ENCODE measurements at regions not wholly inside any gene's neighbourhood (a gene's known extent, or its start where the extent isn't known, plus 50 kb on each side); places are given as distances from the start of the nearest gene placed in this dataset.

- no peak overlapping the region for H3K18ac ChIP-seq (ENCODE audit: low read length)
- no peak overlapping the region for H3K23ac ChIP-seq (ENCODE audit: low read length)
- H3K27ac ChIP-seq (ENCODE audit: low read depth, low read length) = no peak overlapping the region
- no CpG with 5 or more reads among the region's 11 CpGs for WGBS (ENCODE audit: extremely low coverage, insufficient coverage, insufficient read length)
- H3K9me3 ChIP-seq (ENCODE audit: insufficient read depth, low read depth, low read length) = no peaks in the 10 kb centered on the region
- H2BK5ac ChIP-seq (ENCODE audit: low read depth, low read length, poor library complexity) = no peak overlapping the region
- H3K14ac ChIP-seq (ENCODE audit: low read length) = no peak overlapping the region
- no peaks in the 10 kb centered on the region for H3K4me1 ChIP-seq (ENCODE audit: control insufficient read depth in 1 of 2, insufficient read depth in 2 of 2, low read length in 2 of 2)
- no peak overlapping the region for H2BK120ac ChIP-seq (ENCODE audit: insufficient read depth, low read length, poor library complexity)
- no peak for DNase-seq
- H3K4me3 ChIP-seq (ENCODE audit: low read depth, low read length) = no peak overlapping the region
- no peak overlapping the region for H4K12ac ChIP-seq (ENCODE audit: low read depth, low read length)
- no peaks in the 10 kb centered on the region for H3K27me3 ChIP-seq (ENCODE audit: insufficient read depth, low read length)
- no peak overlapping the region for H2AK5ac ChIP-seq (ENCODE audit: low read length)
- H4K91ac ChIP-seq (ENCODE audit: low read depth, low read length) = no peak overlapping the region
- no peak overlapping the region for H2AFZ ChIP-seq (ENCODE audit: insufficient read depth, low read length, poor library complexity)
- no peak overlapping the region for H3K4ac ChIP-seq (ENCODE audit: low read depth, low read length)
- H4K8ac ChIP-seq (ENCODE audit: low read depth, low read length) = no peak overlapping the region
- peaks cover 7 to 8% of the 10 kb centered on the region in 2 experiments for H3K36me3 ChIP-seq (ENCODE audit: control insufficient read depth in 1 of 2, insufficient read depth in 2 of 2, low read length in 2 of 2)
- H3K79me1 ChIP-seq (ENCODE audit: low read length) = no peaks in the 10 kb centered on the region
- H3K9ac ChIP-seq (ENCODE audit: low read length) = no peak overlapping the region
- no peak overlapping the region for H3K4me2 ChIP-seq (ENCODE audit: low read length)
- H3K79me2 ChIP-seq (ENCODE audit: control insufficient read depth, insufficient read depth, low read length, poor library complexity) = no peaks in the 10 kb centered on the region
- H2BK12ac ChIP-seq (ENCODE audit: low read length) = no peak overlapping the region
Observed at GRCh38 chr6:34606477-34607265, 50.5 kb upstream of the SPDEF start.
